ENCODE measurements at regions not wholly inside any gene's neighbourhood (a gene's known extent, or its start where the extent isn't known, plus 50 kb on each side); places are given as distances from the start of the nearest gene placed in this dataset.

DNA sequence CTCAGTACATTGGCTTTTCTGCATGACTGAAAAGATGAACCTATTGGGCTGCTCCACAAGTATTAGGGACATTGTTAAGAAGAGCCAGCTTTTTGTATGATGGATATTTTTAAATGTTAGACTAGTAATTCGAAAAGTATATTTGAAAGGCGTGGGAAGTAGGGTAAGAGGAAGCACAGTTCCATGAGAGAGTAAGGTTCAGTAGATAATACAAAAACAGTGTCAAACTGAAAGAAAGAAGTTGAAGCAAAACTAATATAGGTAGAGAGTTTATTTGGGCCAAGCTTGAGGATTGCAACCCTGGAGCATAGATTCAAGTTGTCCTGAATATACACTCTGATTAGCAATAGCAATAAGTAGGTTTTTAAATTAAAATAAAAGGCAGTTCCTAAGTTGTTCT lies 193.9 kb downstream of the RASSF9 start:
- TF ChIP-seq CTCF (conservative IDR thresholded peaks at IDR 0.05; ENCODE audit: low read depth, low read length) = no peak

DNA sequence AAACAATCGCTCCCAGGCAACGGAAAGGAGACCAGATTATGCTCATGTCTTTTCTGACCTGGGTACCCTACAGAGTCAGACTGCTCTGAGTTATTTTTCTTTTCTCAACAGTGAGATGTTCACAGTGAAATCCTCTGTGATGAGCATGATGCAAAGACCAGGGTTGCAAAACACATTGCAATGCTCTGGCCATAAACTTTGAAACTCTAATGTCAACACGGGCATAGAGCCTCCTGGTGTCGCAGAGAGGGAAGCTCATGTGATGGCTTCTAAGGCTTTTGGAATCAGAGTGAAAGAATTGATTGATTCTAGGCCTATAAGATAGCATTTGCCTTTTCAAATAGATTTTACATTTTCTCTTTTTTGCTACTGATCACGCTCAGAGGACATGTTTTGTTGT lies 193.4 kb downstream of the RASSF9 start:
- H3K4me3 ChIP-seq (ENCODE audit: low read length) = no peak overlapping the region
- TF ChIP-seq CTCF (conservative IDR thresholded peaks at IDR 0.05; ENCODE audit: low read depth, low read length) = peak; percentile 24
- DNase-seq (ENCODE audit: low read depth) = no peak

More for the DNA sequence above, 193.9 kb downstream of the RASSF9 start:
- no peak overlapping the region for H3K4me3 ChIP-seq (ENCODE audit: low read length)
- no peak for DNase-seq (ENCODE audit: low read depth)

DNA sequence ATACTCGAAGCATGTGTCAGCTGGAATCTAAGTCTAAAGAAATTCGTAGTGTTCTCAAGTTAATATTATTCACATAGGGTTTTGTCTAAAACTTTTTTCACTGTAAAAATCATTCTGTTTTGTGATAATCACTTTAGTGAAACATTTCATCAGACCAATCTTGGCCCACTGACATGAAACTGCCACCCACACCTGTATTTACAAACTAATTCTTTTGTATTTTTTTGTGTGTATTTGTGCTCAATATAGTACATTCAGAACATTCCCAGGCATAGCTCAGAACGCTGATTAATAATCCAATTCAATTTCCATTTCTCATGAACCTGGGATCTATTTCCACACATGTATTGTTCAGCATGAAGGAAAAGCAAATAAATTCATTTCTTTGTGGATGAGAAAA lies 191.7 kb downstream of the RASSF9 start:
- no peak overlapping the region for H3K4me3 ChIP-seq (ENCODE audit: low read length)
- DNase-seq (ENCODE audit: low read depth) = no peak
- TF ChIP-seq CTCF (conservative IDR thresholded peaks at IDR 0.05; ENCODE audit: low read depth, low read length) = no peak

- no peak for DNase-seq (ENCODE audit: low read depth)
- TF ChIP-seq CTCF (conservative IDR thresholded peaks at IDR 0.05; ENCODE audit: low read depth, low read length) = no peak
- H3K4me3 ChIP-seq (ENCODE audit: low read length) = no peak overlapping the region
Measured at GRCh38 chr12:85653731-85654455, 182.3 kb downstream of the RASSF9 start.

- no peak for TF ChIP-seq CTCF (conservative IDR thresholded peaks at IDR 0.05; ENCODE audit: low read depth, low read length)
- DNase-seq (ENCODE audit: low read depth) = no peak
Measured at GRCh38 chr12:85654456-85654840, 181.8 kb downstream of the RASSF9 start.

GRCh38 chr12:85656561-85656960 lies 179.6 kb downstream of the RASSF9 start:
- no peak for DNase-seq (ENCODE audit: low read depth)
- TF ChIP-seq CTCF (conservative IDR thresholded peaks at IDR 0.05; ENCODE audit: low read depth, low read length) = no peak
- no peak overlapping the region for H3K4me3 ChIP-seq (ENCODE audit: low read length)

More at GRCh38 chr12:85654456-85654840, 181.8 kb downstream of the RASSF9 start:
- H3K4me3 ChIP-seq (ENCODE audit: low read length) = no peak overlapping the region

GRCh38 chr12:85657251-85657650 lies 179.0 kb downstream of the RASSF9 start:
- no peak for DNase-seq (ENCODE audit: low read depth)
- no peak for TF ChIP-seq CTCF (conservative IDR thresholded peaks at IDR 0.05; ENCODE audit: low read depth, low read length)
- H3K4me3 ChIP-seq (ENCODE audit: low read length) = no peak overlapping the region

All from retinal pigment epithelial cell (primary cell).